Muscle layer of colon (tissue), 2 donors: ENCODE measurements at regions not wholly inside any gene's neighbourhood (a gene's known extent, or its start where the extent isn't known, plus 50 kb on each side); places are given as distances from the start of the nearest gene placed in this dataset.

Experiments
- H3K27ac ChIP-seq: one replicate; pipeline ENCODE4 v1.7.0; 2013; ENCODE audit warnings: low read depth, mild to moderate bottlenecking, low read length, moderate library complexity
- H3K27me3 ChIP-seq, 2 donors: one replicate each; pipeline ENCODE4 v1.7.0; 2013; ENCODE audit warnings: low read length in 2 of 2, mild to moderate bottlenecking in 2 of 2; ENCODE audit not compliant: insufficient read depth in 2 of 2, control insufficient read depth in 1 of 2
- H3K36me3 ChIP-seq: one replicate; pipeline ENCODE4 v1.7.0; 2013; ENCODE audit warnings: mild to moderate bottlenecking, low read length; ENCODE audit not compliant: insufficient read depth
- H3K4me1 ChIP-seq: one replicate; pipeline ENCODE4 v1.7.0; 2013; ENCODE audit warnings: mild to moderate bottlenecking, low read length; ENCODE audit not compliant: insufficient read depth
- H3K4me3 ChIP-seq, 2 donors: one replicate each; pipeline ENCODE4 v1.7.0; 2013; ENCODE audit warnings: low read length in 2 of 2, low read depth in 1 of 2, mild to moderate bottlenecking in 1 of 2, moderate library complexity in 1 of 2
- H3K9ac ChIP-seq: one replicate; pipeline ENCODE4 v1.7.0; 2013; ENCODE audit warnings: low read length
- H3K9me3 ChIP-seq: one replicate; pipeline ENCODE4 v1.7.0; 2013; ENCODE audit warnings: mild to moderate bottlenecking, low read length
- donor health status: abdominal sarcoma.
- donor health status: Adenocarcinoma of cecum.

DNA sequence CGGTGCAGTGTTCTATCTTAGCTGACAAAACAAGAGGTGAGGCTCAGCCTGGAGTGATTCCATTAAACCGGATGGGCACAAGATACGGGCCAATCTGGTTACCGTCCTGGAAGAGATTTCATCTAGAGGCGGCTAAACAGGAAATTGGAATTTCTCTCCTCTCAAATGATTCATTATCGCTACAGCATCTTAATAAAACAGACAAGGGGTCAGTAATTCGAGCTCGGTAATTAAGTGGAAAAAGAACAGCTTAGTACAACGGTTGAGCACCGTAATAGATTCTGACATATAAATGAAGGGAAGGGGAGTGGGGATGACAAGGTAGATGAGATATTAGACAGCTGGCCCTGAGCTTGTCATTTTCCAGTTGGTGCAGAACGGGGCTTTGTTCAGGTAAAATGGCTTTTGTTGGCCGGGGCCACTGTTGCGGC is 137.2 kb downstream of the EDN3 start:
- Histone ChIP-seq H3K27ac (no peak overlapping the region), H3K36me3 (no peaks in the 10 kb centered on the region), H3K4me3 (no peak overlapping the region), H3K9me3 (no peaks in the 10 kb centered on the region), H3K27me3 (peaks cover 0 to 4% of the 10 kb centered on the region in 2 donors), H3K9ac (no peak overlapping the region), H3K4me1 (no peaks in the 10 kb centered on the region)

- Histone ChIP-seq H3K9me3 (no peaks in the 10 kb centered on the region), H3K27me3 (peaks cover 0 to 4% of the 10 kb centered on the region in 2 donors), H3K9ac (no peak overlapping the region), H3K27ac (no peak overlapping the region), H3K36me3 (no peaks in the 10 kb centered on the region), H3K4me3 (no peak overlapping the region), H3K4me1 (no peaks in the 10 kb centered on the region)
Observed at GRCh38 chr20:59438201-59438600, 137.8 kb downstream of the EDN3 start.

DNA sequence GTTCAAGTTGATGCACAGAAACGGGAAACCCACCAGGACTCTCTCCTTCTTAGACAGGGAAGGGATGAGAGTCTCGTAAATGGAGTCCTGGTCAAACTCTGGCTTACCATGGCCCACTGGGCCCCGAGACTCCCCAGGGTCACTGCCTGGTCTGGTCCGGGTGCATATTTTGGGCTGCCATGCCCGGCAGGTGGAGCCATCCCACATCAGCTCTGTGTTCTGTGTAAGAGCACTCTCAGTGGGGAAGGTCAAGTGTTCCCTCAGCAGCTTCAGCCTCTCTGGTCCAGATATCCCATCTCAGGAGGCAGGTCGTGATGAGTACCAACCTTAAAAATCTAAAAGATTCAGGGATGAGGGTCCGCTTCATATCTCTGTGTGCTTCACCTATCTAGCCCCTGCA is 138.8 kb downstream of the EDN3 start:
- Histone ChIP-seq H3K4me1 (no peaks in the 10 kb centered on the region), H3K36me3 (no peaks in the 10 kb centered on the region), H3K9me3 (no peaks in the 10 kb centered on the region), H3K9ac (no peak overlapping the region), H3K4me3 (no peak overlapping the region), H3K27me3 (peaks cover under 1 to 4% of the 10 kb centered on the region in 2 donors), H3K27ac (no peak overlapping the region)

DNA sequence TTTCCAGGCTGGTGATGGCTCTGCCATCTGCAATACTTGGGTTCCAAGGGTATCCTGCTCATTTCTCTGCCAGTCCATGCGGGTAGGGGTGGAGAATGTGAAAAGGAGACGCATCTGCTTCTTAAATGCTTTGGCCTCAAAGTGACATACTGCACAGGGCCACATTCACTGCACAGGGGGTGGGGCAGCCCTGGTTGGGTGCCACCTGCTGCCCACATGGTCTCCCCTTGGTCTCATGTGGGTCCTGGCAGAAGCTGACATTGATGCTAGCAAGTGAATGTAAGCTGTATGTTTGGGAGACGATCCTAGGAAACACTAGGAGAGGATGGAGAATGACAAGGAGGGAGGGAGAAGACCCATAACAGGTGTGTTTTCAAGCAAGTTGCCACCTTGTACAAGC is 140.9 kb downstream of the EDN3 start:
- Histone ChIP-seq H3K27me3 (peaks cover 4 to 5% of the 10 kb centered on the region in 2 donors), H3K36me3 (no peaks in the 10 kb centered on the region), H3K27ac (no peak overlapping the region), H3K9ac (no peak overlapping the region), H3K4me3 (no peak overlapping the region), H3K4me1 (no peaks in the 10 kb centered on the region), H3K9me3 (no peaks in the 10 kb centered on the region)

DNA sequence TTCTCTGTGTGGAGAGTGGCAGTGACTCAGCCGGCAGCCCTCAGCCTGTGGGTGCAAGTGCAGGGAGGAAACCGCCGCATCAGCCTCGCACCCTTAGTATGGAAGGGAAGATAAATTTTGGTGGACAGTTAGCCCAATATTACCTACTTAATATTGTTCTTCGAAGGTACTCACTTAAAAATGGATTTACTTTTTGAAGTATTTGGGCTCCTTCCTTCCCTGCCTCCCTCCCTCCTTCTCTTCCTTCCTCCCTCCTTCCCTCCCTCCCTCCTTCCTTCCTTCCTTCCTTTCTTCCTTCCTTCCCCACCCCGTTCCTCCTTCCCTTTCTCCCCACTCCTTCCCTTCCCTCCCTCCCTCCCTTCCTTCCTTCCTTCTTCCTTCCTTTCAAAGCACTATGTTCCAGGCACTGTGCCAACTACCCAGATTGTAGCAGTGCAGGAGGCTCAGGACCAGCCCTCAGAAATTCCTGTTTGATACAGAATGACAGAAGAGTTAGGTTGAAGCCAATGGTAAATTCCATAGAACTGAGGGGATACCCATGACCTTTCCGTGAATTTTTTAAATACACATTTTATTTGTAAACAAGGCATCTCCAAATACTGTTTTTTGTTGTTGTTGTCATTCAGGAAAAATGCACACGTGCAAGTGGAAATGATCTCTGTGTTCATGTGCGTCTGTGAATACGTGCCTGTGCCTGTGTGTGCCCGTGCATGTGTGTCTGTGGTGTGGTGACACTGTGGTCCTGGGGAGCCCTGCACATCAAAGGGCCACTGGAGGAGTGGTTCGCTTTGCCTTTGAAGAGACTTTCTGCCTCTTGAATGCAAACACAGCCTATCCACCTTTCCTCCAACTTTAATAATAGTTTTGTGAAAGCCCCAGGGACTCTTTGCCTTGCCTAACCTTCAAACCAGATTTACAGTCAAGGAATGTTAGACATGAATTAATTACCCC is 141.7 kb downstream of the EDN3 start:
- H3K9ac ChIP-seq: no peak overlapping the region
- H3K4me3 ChIP-seq: no peak overlapping the region
- no peaks in the 10 kb centered on the region for H3K9me3 ChIP-seq
- H3K27ac ChIP-seq: no peak overlapping the region
- peaks cover 4 to 5% of the 10 kb centered on the region in 2 donors for H3K27me3 ChIP-seq
- no peaks in the 10 kb centered on the region for H3K36me3 ChIP-seq
- no peaks in the 10 kb centered on the region for H3K4me1 ChIP-seq

- H3K27me3 ChIP-seq: peaks cover 4 to 5% of the 10 kb centered on the region in 2 donors
- H3K27ac ChIP-seq: no peak overlapping the region
- H3K4me3 ChIP-seq: no peak overlapping the region
Observed at GRCh38 chr20:59443550-59443949, 143.1 kb downstream of the EDN3 start.

DNA sequence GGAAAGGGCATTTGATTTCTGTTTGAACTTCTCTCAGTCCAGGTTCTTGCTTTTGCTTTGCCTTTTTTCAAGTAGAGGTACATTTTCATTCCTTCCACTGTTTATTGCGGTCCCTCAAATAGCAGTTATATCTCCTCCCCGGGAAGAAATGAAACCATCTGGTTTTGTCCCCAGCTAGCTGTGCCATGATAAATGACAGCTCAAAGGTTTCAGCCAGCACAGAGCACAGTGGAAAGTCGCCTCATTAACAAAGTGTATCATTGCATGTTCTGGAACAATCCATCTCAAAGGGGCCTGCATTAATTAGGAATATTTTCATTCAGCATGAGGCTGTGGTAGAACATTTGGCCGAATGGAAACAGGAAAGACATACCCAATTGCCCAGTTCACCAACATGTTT is 146.0 kb downstream of the EDN3 start:
- H3K27ac ChIP-seq: no peak overlapping the region
- no peak overlapping the region for H3K4me3 ChIP-seq
- no peak overlapping the region for H3K9ac ChIP-seq
- peaks cover 5 to 8% of the 10 kb centered on the region in 2 donors for H3K27me3 ChIP-seq
- no peaks in the 10 kb centered on the region for H3K4me1 ChIP-seq
- H3K9me3 ChIP-seq: no peaks in the 10 kb centered on the region
- no peaks in the 10 kb centered on the region for H3K36me3 ChIP-seq

More at GRCh38 chr20:59443550-59443949, 143.1 kb downstream of the EDN3 start:
- Histone ChIP-seq H3K4me1 (no peaks in the 10 kb centered on the region), H3K36me3 (no peaks in the 10 kb centered on the region), H3K9ac (no peak overlapping the region), H3K9me3 (no peaks in the 10 kb centered on the region)

- no peak overlapping the region for H3K4me3 ChIP-seq
- no peaks in the 10 kb centered on the region for H3K4me1 ChIP-seq
- peaks cover 5 to 8% of the 10 kb centered on the region in 2 donors for H3K27me3 ChIP-seq
- H3K27ac ChIP-seq: no peak overlapping the region
- no peaks in the 10 kb centered on the region for H3K9me3 ChIP-seq
- no peaks in the 10 kb centered on the region for H3K36me3 ChIP-seq
- H3K9ac ChIP-seq: no peak overlapping the region
Observed at GRCh38 chr20:59448196-59448595, 147.8 kb downstream of the EDN3 start.

DNA sequence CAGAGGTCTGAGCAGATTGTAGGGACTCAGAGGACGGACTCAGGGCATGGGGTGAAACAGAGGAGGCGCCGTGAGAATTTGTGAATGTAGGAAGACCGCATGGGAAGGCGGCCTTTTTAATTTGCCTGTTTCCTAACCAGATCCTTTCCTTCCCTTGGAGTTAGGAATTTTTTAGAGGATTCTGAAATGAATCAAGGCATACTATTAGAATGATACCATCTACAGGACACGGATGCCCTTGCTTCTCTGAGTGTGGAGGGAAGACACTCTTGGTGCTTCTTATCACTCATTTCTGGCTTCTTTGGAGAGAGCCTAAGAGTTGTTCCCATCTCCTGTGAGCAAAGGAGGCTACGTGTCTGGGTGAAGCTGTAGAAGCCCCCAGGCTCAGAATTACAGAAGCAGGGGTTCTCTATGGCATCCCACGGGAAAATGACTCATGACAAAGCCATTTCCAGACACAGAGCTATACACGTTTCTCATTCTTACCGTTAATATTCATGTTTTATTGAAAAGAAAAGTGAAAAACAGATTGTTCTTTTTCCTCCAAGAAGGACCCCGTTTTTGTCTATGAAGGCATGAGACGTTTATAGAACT is 148.5 kb downstream of the EDN3 start:
- Histone ChIP-seq H3K9me3 (no peaks in the 10 kb centered on the region), H3K4me3 (no peak overlapping the region), H3K27ac (no peak overlapping the region), H3K4me1 (no peaks in the 10 kb centered on the region), H3K36me3 (no peaks in the 10 kb centered on the region), H3K9ac (no peak overlapping the region), H3K27me3 (peaks cover 5 to 8% of the 10 kb centered on the region in 2 donors)

DNA sequence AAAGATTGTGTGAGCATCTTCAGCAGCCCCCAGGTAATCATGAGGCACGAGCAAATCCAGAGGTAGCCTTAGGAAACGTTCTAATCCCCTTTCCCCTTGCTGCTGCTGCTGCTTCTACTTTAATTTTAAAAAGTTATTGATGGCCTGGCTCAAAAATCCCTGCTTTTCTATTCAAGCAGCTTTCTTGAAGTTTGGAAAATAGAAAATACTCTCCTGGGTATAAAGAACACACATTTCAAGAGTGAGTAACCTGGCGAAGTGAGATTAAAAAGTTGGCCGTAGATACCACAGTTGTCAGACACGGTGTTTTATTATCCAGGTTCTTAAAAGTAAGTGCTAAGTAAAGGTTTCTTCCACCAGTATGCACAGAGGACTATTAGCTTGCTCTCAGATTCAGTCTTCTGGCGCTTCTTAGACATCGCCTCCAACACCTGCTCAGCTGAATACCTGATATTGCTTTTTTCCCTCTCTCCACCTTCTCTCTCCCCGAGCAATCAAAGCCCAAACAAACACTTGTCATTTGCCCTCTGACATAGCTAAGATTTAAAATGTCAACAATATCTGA is 150.7 kb downstream of the EDN3 start:
- Histone ChIP-seq H3K36me3 (no peaks in the 10 kb centered on the region), H3K4me1 (peaks cover 7% of the 10 kb centered on the region), H3K27ac (no peak overlapping the region), H3K9me3 (no peaks in the 10 kb centered on the region), H3K4me3 (no peak overlapping the region), H3K9ac (no peak overlapping the region), H3K27me3 (peaks cover 0 to 8% of the 10 kb centered on the region in 2 donors)

- H3K4me3 ChIP-seq: no peak overlapping the region
- H3K4me1 ChIP-seq: peaks cover 7% of the 10 kb centered on the region
- H3K36me3 ChIP-seq: no peaks in the 10 kb centered on the region
- H3K9ac ChIP-seq: no peak overlapping the region
- H3K27ac ChIP-seq: no peak overlapping the region
- peaks cover 0 to 8% of the 10 kb centered on the region in 2 donors for H3K27me3 ChIP-seq
- H3K9me3 ChIP-seq: no peaks in the 10 kb centered on the region
Observed at GRCh38 chr20:59451641-59452040, 151.2 kb downstream of the EDN3 start.
